Left ventricle myocardium inferior (tissue), 1 donor: ENCODE measurements at regions not wholly inside any gene's neighbourhood (a gene's known extent, or its start where the extent isn't known, plus 50 kb on each side); places are given as distances from the start of the nearest gene placed in this dataset.

Experiments
- DNase-seq: peaks from one replicate; pipeline ENCODE4 v3.0.0-alpha.2; 2020
- H3K27ac ChIP-seq: fragments of 200-600 bp; replicated peaks from 2 replicates; pipeline ENCODE4 v1.8.0; 2021
- H3K27me3 ChIP-seq: fragments of 200-600 bp; 2 replicates; pipeline ENCODE4 v1.8.0; 2021; ENCODE audit warnings: low read depth
- H3K36me3 ChIP-seq: fragments of 200-600 bp; 2 replicates; pipeline ENCODE4 v1.8.0; 2021
- H3K4me1 ChIP-seq: fragments of 200-600 bp; 2 replicates; pipeline ENCODE4 v1.8.0; 2021
- H3K4me3 ChIP-seq: fragments of 200-600 bp; 2 replicates; pipeline ENCODE4 v1.8.0; 2021; ENCODE audit warnings: mild to moderate bottlenecking, moderate library complexity
- H3K9me3 ChIP-seq: fragments of 200-600 bp; replicated peaks from 2 replicates; pipeline ENCODE4 v1.8.0; 2021
- CTCF ChIP-seq: fragments of 200-600 bp; IDR thresholded peaks from 2 replicates; pipeline ENCODE4 v1.8.0; 2021; ENCODE audit warnings: antibody characterized with exemption, mild to moderate bottlenecking, borderline replicate concordance
- intact Hi-C: fragments of 100-400 bp; cut with micrococcal nuclease; formaldehyde crosslinking; loops from one replicate; pipeline ENCODE4 v1.11.0; 2022
- donor health status: DM: no; HTN: yes; CAD: no; lungs with severe emphysema.

DNA sequence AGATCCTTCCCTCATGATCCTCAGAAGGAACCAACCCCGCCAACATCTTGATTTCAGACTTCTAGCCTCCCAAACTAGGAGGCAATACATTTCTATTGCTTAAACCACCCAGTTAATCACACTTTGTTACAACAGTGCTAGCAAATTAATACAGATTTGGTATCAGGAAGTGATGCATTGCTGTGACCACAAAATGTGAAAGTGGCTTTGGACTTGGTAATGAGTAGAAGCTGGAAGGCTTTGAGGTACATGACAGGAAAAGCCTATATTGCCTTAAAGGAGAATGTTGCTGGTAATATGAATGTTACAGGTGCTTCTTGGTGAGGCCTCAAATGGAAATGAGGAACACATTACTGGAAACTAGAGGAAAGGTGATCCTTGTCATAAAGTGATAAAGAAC, 260.3 kb downstream of the SATB2 start:
- intact Hi-C loops: no loop called here
- H3K4me3 ChIP-seq: no peak overlapping the region

GRCh38 chr2:199196686-199197085, 261.1 kb downstream of the SATB2 start:
- no peak for DNase-seq
- intact Hi-C loops: no loop called here
- no peaks in the 10 kb centered on the region for H3K9me3 ChIP-seq
- no peaks in the 10 kb centered on the region for H3K4me1 ChIP-seq
- no peak for TF ChIP-seq CTCF
- no peak overlapping the region for H3K4me3 ChIP-seq
- no peaks in the 10 kb centered on the region for H3K36me3 ChIP-seq
- no peak overlapping the region for H3K27ac ChIP-seq
- H3K27me3 ChIP-seq: no peaks in the 10 kb centered on the region

More for the DNA sequence above, 260.3 kb downstream of the SATB2 start:
- no peak for DNase-seq
- Histone ChIP-seq H3K27me3 (no peaks in the 10 kb centered on the region), H3K27ac (no peak overlapping the region), H3K36me3 (no peaks in the 10 kb centered on the region), H3K9me3 (no peaks in the 10 kb centered on the region), H3K4me1 (no peaks in the 10 kb centered on the region)
- no peak for TF ChIP-seq CTCF

DNA sequence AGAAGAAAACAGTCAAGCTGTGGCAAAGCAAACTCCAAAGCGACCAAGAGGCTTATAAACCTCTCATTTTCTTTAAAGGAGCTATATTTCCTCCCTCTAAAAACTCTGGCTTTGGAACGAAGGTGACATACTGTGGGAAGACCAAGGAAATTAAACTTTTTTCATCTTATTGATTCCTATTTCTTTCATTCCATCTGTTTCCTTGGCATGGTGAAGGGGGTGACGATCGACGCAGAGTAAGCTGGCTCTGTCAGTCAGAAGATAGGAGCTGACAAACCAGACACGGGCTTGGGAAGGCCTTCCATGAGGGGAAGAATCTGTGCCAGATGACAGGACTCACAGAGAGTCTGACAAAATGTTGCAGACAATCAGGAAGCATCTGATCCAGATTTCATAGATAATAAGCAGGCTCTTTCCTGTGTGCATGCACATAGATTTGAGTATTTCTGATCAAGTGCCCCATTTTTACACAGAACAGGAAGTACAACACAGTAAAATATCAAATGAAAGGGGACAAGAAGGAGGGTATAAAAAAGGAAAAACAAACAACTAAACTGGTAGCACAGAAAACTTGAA, 261.7 kb downstream of the SATB2 start:
- Histone ChIP-seq H3K27ac (no peak overlapping the region), H3K36me3 (no peaks in the 10 kb centered on the region), H3K4me3 (no peak overlapping the region), H3K9me3 (no peaks in the 10 kb centered on the region), H3K4me1 (no peaks in the 10 kb centered on the region), H3K27me3 (no peaks in the 10 kb centered on the region)
- intact Hi-C loops: no loop called here
- DNase-seq: no peak
- TF ChIP-seq CTCF: no peak

DNA sequence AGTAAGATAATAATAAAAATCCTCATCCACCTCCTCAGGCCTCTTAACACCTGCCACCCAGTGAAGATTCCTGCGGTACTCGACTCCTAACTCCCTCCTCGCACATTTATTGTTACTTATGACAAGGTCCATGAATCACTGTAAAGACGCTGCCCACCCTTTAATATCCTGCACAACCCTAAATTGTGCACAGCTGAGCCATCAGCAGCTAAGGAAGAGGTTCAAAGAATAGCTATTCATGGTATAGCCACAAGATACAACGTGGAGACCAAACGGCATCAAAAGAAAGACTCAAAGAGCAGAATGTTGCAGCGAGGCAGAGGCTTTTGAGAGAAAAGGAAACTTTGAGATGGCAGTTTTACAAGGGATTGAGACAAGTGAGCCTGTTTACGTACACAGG, 266.3 kb downstream of the SATB2 start:
- Histone ChIP-seq H3K4me3 (no peak overlapping the region), H3K27me3 (no peaks in the 10 kb centered on the region), H3K36me3 (no peaks in the 10 kb centered on the region), H3K27ac (no peak overlapping the region), H3K9me3 (no peaks in the 10 kb centered on the region), H3K4me1 (no peaks in the 10 kb centered on the region)
- DNase-seq: no peak
- intact Hi-C loops: no loop called here
- TF ChIP-seq CTCF: no peak

DNA sequence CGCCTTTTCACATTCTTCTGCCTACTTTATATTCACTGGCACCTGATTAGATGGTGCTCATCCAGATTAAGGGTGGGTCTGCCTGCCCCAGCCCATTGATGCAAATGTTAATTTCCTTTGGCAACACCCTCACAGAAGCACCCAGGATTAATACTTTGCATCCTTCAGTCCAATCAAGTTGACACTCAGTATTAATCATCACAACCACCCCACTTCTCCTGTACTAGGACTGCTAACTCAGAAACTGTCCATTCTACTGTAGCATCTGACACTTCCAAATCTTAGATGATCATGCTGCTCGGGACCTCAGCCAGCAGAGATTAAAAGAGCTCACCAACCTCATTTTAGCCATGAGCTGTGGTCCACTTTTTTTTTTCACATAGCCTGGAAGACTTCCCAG, 268.5 kb downstream of the SATB2 start:
- H3K4me3 ChIP-seq: no peak overlapping the region
- H3K9me3 ChIP-seq: no peaks in the 10 kb centered on the region
- no peak for DNase-seq
- no peak for TF ChIP-seq CTCF
- no peak overlapping the region for H3K27ac ChIP-seq
- intact Hi-C loops: no loop called here
- H3K36me3 ChIP-seq: no peaks in the 10 kb centered on the region
- H3K4me1 ChIP-seq: no peaks in the 10 kb centered on the region
- H3K27me3 ChIP-seq: no peaks in the 10 kb centered on the region
